HepG2 (cell line): ENCODE measurements at regions not wholly inside any gene's neighbourhood (a gene's known extent, or its start where the extent isn't known, plus 50 kb on each side); places are given as distances from the start of the nearest gene placed in this dataset.

Experiments
- ATAC-seq: fragments of 200-7000 bp; cut with Tn5 transposase; 3 replicates; pipeline ENCODE4 v1.9.1; 2020; ENCODE audit warnings: mild to moderate bottlenecking, moderate library complexity
- BruUV-seq: library from RNA; stranded (reverse); fragments of 400-500 nt; replicated peaks from 2 replicates; lab custom pipeline; 2021; lab: Mats Ljungman, UMichigan
- CTCF ChIA-PET: fragments of 300-600 bp; formaldehyde crosslinking; extraction: SDS; loops from one replicate; lab custom pipeline; 2021; ENCODE audit warnings: low total read pairs, inconsistent platforms, low intra/inter-chr PET ratio; lab: Yijun Ruan, JAX
- POLR2A ChIA-PET: fragments of 350-600 bp; sonication (Branson Sonifier 250); formaldehyde crosslinking; loops from one replicate; lab custom pipeline; 2020; ENCODE audit warnings: antibody characterized with exemption, inconsistent platforms; lab: Yijun Ruan, JAX
- DNase-seq: peaks from one replicate; pipeline ENCODE4 v3.0.0-alpha.2; 2015; ENCODE audit warnings: low spot score
- FAIRE-seq: peaks from 3 replicates; lab custom pipeline; 2011; peaks lifted over from hg19 to GRCh38; lab: Jason Lieb, UNC
- H2AFZ ChIP-seq: one replicate; pipeline ENCODE4 v1.6.1; 2011; ENCODE audit warnings: low read length, inconsistent platforms
- H3K27ac ChIP-seq: fragments of 300-600 bp; 3 replicates; pipeline ENCODE4 v1.8.0; 2011; ENCODE audit warnings: mixed run types, mild to moderate bottlenecking, mixed read lengths, low read length, inconsistent platforms; ENCODE audit not compliant: insufficient read depth; ENCODE audit errors: extremely low read length
- H3K27me3 ChIP-seq, 2 experiments: fragments of 200-600 bp in 1 of 2; 2 replicates in 1 of 2; 3 replicates in 1 of 2; pipeline versions ENCODE4 v1.6.0 to v1.8.0; 2011; ENCODE audit warnings: low read length in 2 of 2, mild to moderate bottlenecking in 2 of 2, moderate library complexity in 2 of 2, inconsistent platforms in 1 of 2; ENCODE audit not compliant: insufficient read depth in 2 of 2, control insufficient read depth in 1 of 2
- H3K36me3 ChIP-seq, 2 experiments: fragments of 200-600 bp in 1 of 2; replicated peaks in 1 of 2; 2 replicates in 1 of 2; 3 replicates in 1 of 2; pipeline versions ENCODE4 v1.5.1 to v1.8.0; 2011; ENCODE audit warnings: low read length in 2 of 2, inconsistent platforms in 1 of 2; ENCODE audit not compliant: insufficient read depth in 2 of 2, control insufficient read depth in 1 of 2
- H3K4me1 ChIP-seq: 2 replicates; pipeline ENCODE4 v1.5.1; 2012; ENCODE audit warnings: low read length, inconsistent platforms; ENCODE audit not compliant: insufficient read depth
- H3K4me2 ChIP-seq: 2 replicates; pipeline ENCODE4 v1.6.0; 2011; ENCODE audit warnings: low read depth, low read length, inconsistent platforms
- H3K4me3 ChIP-seq, 3 experiments: fragments of 200-600 bp in 1 of 3; sonication (generic), shearing (Covaris generic) in 1 of 3; replicated peaks in 1 of 3; 2 replicates each; pipeline ENCODE4 v1.5.1; 2011 to 2016; ENCODE audit warnings: low read length in 3 of 3, inconsistent platforms in 2 of 3, low read depth in 2 of 3, mild to moderate bottlenecking in 2 of 3, control low read depth in 1 of 3, mixed read lengths in 1 of 3; ENCODE audit not compliant: insufficient read depth in 1 of 3
- H3K79me2 ChIP-seq: one replicate; pipeline ENCODE4 v1.6.1; 2011; ENCODE audit warnings: low read length, inconsistent platforms; ENCODE audit not compliant: insufficient read depth
- H3K9ac ChIP-seq: 2 replicates; pipeline ENCODE4 v1.6.0; 2011; ENCODE audit warnings: mild to moderate bottlenecking, low read depth, low read length, inconsistent platforms; ENCODE audit not compliant: insufficient read depth
- H3K9me3 ChIP-seq: 2 replicates; pipeline ENCODE4 v1.5.1; 2012; ENCODE audit warnings: mild to moderate bottlenecking, low read length
- H4K20me1 ChIP-seq: 2 replicates; pipeline ENCODE4 v1.6.0; 2011; ENCODE audit warnings: inconsistent platforms, mild to moderate bottlenecking, low read length, moderate library complexity; ENCODE audit not compliant: insufficient read depth
- ARNT ChIP-seq: fragments of 450-650 bp; IDR thresholded peaks from 2 replicates; pipeline ENCODE4 v1.6.1; 2017
- JDP2 ChIP-seq: sonication (generic); formaldehyde crosslinking; IDR thresholded peaks from 2 replicates; pipeline ENCODE4 v1.8.1; 2022; ENCODE audit warnings: missing genetic modification reagents, borderline replicate concordance
- KLF9 ChIP-seq: IDR thresholded peaks from 2 replicates; pipeline ENCODE4 v1.6.1; 2016; ENCODE audit warnings: low read depth
- LCORL ChIP-seq, 2 experiments: fragments of 450-650 bp in 1 of 2; sonication (generic) in 1 of 2; formaldehyde crosslinking in 1 of 2; IDR thresholded peaks; 2 replicates each; pipeline versions ENCODE4 v1.5.0 to v1.6.1; 2017 to 2020; ENCODE audit warnings: antibody characterized with exemption in 1 of 2, missing genetic modification reagents in 1 of 2
- NFKB2 ChIP-seq: sonication (generic); formaldehyde crosslinking; IDR thresholded peaks from 2 replicates; pipeline ENCODE4 v1.4.0; 2020; ENCODE audit warnings: missing genetic modification reagents, borderline replicate concordance
- PRDM10 ChIP-seq: sonication (generic); formaldehyde crosslinking; IDR thresholded peaks from 2 replicates; pipeline ENCODE4 v1.4.0; 2020; ENCODE audit warnings: low read depth, missing genetic modification reagents
- RCOR2 ChIP-seq: IDR thresholded peaks from 2 replicates; pipeline ENCODE4 v1.6.1; 2016; ENCODE audit warnings: missing biosample characterization, missing genetic modification reagents
- ZBTB4 ChIP-seq: sonication (generic); formaldehyde crosslinking; IDR thresholded peaks from 2 replicates; pipeline ENCODE4 v1.4.0; 2020; ENCODE audit warnings: missing genetic modification reagents, mild to moderate bottlenecking, borderline replicate concordance
- ZNF335 ChIP-seq: sonication (generic); formaldehyde crosslinking; IDR thresholded peaks from 2 replicates; pipeline ENCODE4 v1.4.0; 2020; ENCODE audit warnings: missing genetic modification reagents
- ZNF580 ChIP-seq: IDR thresholded peaks from 2 replicates; pipeline ENCODE4 v1.6.1; 2016; ENCODE audit warnings: low read depth, borderline replicate concordance
- ZSCAN25 ChIP-seq: sonication (generic); formaldehyde crosslinking; IDR thresholded peaks from 2 replicates; pipeline ENCODE4 v1.8.0; 2022; ENCODE audit warnings: mild to moderate bottlenecking, missing genetic modification reagents
- WGBS: methylation state at CpG from one replicate; pipeline ENCODE4 v1.1.6; 2017; ENCODE audit warnings: low lambda C conversion rate; 5-methylcytosine and 5-hydroxymethylcytosine counted together
- in situ Hi-C: cut with HindIII; loops from 2 replicates; pipeline ENCODE4 v1.10.0; 2017; ENCODE audit warnings: low pct_unique_long_range_greater_than_20kb; ENCODE audit not compliant: extremely low pct_ligation_motif_present
- intact Hi-C: fragments of 100-400 bp; cut with micrococcal nuclease; formaldehyde crosslinking; loops from one replicate; pipeline ENCODE4 v1.10.0; 2022; ENCODE audit not compliant: unreplicated experiment
- TF ChIP-seq, protein P1 (sequence below): sonication (generic); formaldehyde crosslinking; IDR thresholded peaks from 2 replicates; pipeline ENCODE4 v1.4.0; 2020; ENCODE audit warnings: mild to moderate bottlenecking, missing genetic modification reagents
- TF ChIP-seq, protein P2 (sequence below): IDR thresholded peaks from 2 replicates; pipeline ENCODE4 v1.6.1; 2018; ENCODE audit warnings: missing genetic modification reagents

DNA sequence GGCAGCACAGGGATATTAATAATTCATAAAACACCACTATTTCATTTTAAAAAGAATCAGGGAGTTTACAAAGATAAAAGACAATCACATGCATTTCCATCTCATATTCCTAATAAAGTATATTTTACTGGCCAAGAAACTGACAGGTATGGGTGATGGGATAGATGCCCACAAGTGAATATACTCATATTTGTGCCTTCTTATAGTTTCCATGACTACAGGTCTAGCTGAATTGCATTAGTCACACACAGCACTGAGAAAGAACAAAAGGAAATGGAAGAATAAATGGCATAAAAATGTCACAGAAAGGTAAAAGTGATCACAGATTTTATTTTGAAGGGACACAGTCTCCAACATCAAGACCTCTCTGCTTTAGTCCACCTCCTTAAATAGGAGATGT, 193.5 kb downstream of the PLK2 start (continued):
- TF ChIP-seq, protein P1, sequence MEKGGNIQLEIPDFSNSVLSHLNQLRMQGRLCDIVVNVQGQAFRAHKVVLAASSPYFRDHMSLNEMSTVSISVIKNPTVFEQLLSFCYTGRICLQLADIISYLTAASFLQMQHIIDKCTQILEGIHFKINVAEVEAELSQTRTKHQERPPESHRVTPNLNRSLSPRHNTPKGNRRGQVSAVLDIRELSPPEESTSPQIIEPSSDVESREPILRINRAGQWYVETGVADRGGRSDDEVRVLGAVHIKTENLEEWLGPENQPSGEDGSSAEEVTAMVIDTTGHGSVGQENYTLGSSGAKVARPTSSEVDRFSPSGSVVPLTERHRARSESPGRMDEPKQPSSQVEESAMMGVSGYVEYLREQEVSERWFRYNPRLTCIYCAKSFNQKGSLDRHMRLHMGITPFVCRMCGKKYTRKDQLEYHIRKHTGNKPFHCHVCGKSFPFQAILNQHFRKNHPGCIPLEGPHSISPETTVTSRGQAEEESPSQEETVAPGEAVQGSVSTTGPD (CRISPR knock-in tag), result no peak
- TF ChIP-seq, all 625 proteins: peak for 0

DNA sequence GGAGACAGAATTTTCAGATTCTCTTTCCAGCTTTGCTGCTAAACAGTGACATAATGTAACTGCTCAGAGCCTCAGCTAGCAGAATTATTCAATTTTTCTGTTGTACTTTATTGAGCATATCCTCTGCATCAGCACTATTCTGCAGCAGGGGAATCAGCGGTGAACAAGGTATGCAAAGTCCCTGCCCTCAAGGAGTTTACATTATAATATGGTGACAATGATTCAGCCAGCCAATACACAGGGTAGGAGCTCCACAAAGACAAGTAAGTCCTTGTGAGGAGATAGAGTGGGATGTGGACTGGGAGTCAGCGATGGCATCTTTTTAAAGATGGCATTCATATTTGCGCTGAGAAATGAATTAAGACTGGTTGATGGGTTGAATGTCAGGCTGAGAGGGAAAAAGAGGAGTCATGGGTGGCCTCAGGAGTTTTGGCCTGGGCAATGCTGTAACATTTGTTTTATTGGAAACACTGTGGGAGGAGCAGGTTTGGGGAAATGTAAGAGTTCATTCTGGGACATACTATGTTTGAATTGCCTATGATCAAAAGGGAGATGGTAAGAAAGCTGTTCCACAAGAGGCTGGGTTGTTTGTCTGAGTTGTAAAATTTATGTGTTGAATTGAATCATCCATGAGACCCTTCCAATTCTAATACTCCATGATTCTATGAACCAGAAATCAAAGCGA, 194.5 kb downstream of the PLK2 start:
- no peaks in the 10 kb centered on the region for H3K79me2 ChIP-seq
- POLR2A ChIA-PET, result no interaction called here
- no peak overlapping the region for H3K4me2 ChIP-seq
- no peaks in the 10 kb centered on the region for H3K36me3 ChIP-seq
- WGBS, result 24% methylated on average over 4 of the region's 4 CpGs
- in situ Hi-C loops (no loop called here), intact Hi-C loops (no loop called here)
- no peaks in the 10 kb centered on the region for H3K27me3 ChIP-seq
- DNase-seq (no peak), FAIRE-seq (no peak), ATAC-seq (no peak)
- no peak overlapping the region for H3K27ac ChIP-seq
- no peaks in the 10 kb centered on the region for H3K4me1 ChIP-seq
- BruUV-seq, result no TSS peak
- H3K9me3 ChIP-seq, result no peaks in the 10 kb centered on the region
- CTCF ChIA-PET, result no interaction called here
- no peak overlapping the region for H2AFZ ChIP-seq
- H3K4me3 ChIP-seq, result no peak overlapping the region
- H4K20me1 ChIP-seq, result no peaks in the 10 kb centered on the region
- no peak overlapping the region for H3K9ac ChIP-seq
- TF ChIP-seq NFKB2 (CRISPR knock-in tag) (no peak), ARNT (no peak), ZBTB4 (CRISPR knock-in tag) (no peak), PRDM10 (CRISPR knock-in tag) (no peak), LCORL (IDR thresholded peaks at IDR 0.05) (no peak), LCORL (CRISPR knock-in tag; IDR thresholded peaks at IDR 0.05) (no peak), ZNF335 (CRISPR knock-in tag) (no peak), ZSCAN25 (CRISPR knock-in tag) (no peak), KLF9 (CRISPR knock-in tag) (no peak), JDP2 (no peak), ZNF580 (CRISPR knock-in tag) (no peak), RCOR2 (CRISPR knock-in tag) (no peak)
- TF ChIP-seq, protein P2, sequence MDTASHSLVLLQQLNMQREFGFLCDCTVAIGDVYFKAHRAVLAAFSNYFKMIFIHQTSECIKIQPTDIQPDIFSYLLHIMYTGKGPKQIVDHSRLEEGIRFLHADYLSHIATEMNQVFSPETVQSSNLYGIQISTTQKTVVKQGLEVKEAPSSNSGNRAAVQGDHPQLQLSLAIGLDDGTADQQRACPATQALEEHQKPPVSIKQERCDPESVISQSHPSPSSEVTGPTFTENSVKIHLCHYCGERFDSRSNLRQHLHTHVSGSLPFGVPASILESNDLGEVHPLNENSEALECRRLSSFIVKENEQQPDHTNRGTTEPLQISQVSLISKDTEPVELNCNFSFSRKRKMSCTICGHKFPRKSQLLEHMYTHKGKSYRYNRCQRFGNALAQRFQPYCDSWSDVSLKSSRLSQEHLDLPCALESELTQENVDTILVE, result no peak
